Muscle layer of duodenum (tissue), 2 donors: ENCODE measurements at regions not wholly inside any gene's neighbourhood (a gene's known extent, or its start where the extent isn't known, plus 50 kb on each side); places are given as distances from the start of the nearest gene placed in this dataset.

Experiments
- H3K27ac ChIP-seq: one replicate; pipeline ENCODE4 v1.7.0; 2013; ENCODE audit warnings: mild to moderate bottlenecking, low read length
- H3K27me3 ChIP-seq: one replicate; pipeline ENCODE4 v1.7.0; 2013; ENCODE audit warnings: low read depth, mild to moderate bottlenecking, control low read depth, low read length
- H3K36me3 ChIP-seq, 2 donors: one replicate each; pipeline ENCODE4 v1.7.0; 2013; ENCODE audit warnings: low read length in 2 of 2, control low read depth in 1 of 2, mild to moderate bottlenecking in 1 of 2; ENCODE audit not compliant: insufficient read depth in 2 of 2, control insufficient read depth in 1 of 2
- H3K4me1 ChIP-seq, 2 donors: one replicate each; pipeline ENCODE4 v1.7.0; 2013; ENCODE audit warnings: low read length in 2 of 2, mild to moderate bottlenecking in 2 of 2, control low read depth in 1 of 2, moderate library complexity in 1 of 2; ENCODE audit not compliant: insufficient read depth in 2 of 2, control insufficient read depth in 1 of 2
- H3K4me3 ChIP-seq, 2 donors: one replicate each; pipeline ENCODE4 v1.7.0; 2013; ENCODE audit warnings: low read length in 2 of 2, low read depth in 1 of 2, mild to moderate bottlenecking in 1 of 2
- H3K9me3 ChIP-seq, 2 donors: one replicate each; pipeline ENCODE4 v1.7.0; 2013; ENCODE audit warnings: low read length in 2 of 2, control low read depth in 1 of 2, mild to moderate bottlenecking in 1 of 2; ENCODE audit not compliant: control insufficient read depth in 1 of 2
- donor health status: healthy.

- Histone ChIP-seq H3K4me1 (peaks cover 0 to 12% of the 10 kb centered on the region in 2 donors), H3K36me3 (no peaks in the 10 kb centered on the region), H3K27ac (no peak overlapping the region), H3K27me3 (no peaks in the 10 kb centered on the region), H3K4me3 (no peak overlapping the region), H3K9me3 (no peaks in the 10 kb centered on the region)
Measured at GRCh38 chr2:217035967-217036366, 176.1 kb upstream of the TNP1 start.

GRCh38 chr2:217033186-217033585 lies 173.3 kb upstream of the TNP1 start:
- H3K27me3 ChIP-seq, result no peaks in the 10 kb centered on the region
- H3K4me1 ChIP-seq, result peaks cover 0 to 12% of the 10 kb centered on the region in 2 donors
- no peaks in the 10 kb centered on the region for H3K36me3 ChIP-seq
- H3K27ac ChIP-seq, result no peak overlapping the region
- no peak overlapping the region for H3K4me3 ChIP-seq
- H3K9me3 ChIP-seq, result no peaks in the 10 kb centered on the region

GRCh38 chr2:217031445-217031844 lies 171.6 kb upstream of the TNP1 start:
- H3K36me3 ChIP-seq, result no peaks in the 10 kb centered on the region
- H3K9me3 ChIP-seq, result no peaks in the 10 kb centered on the region
- H3K4me3 ChIP-seq, result no peak overlapping the region
- peaks cover 0 to 5% of the 10 kb centered on the region in 2 donors for H3K4me1 ChIP-seq
- no peak overlapping the region for H3K27ac ChIP-seq
- H3K27me3 ChIP-seq, result no peaks in the 10 kb centered on the region

GRCh38 chr2:217030081-217030480 lies 170.2 kb upstream of the TNP1 start:
- no peaks in the 10 kb centered on the region for H3K4me1 ChIP-seq
- no peak overlapping the region for H3K27ac ChIP-seq
- no peaks in the 10 kb centered on the region for H3K27me3 ChIP-seq
- no peak overlapping the region for H3K4me3 ChIP-seq
- no peaks in the 10 kb centered on the region for H3K36me3 ChIP-seq
- H3K9me3 ChIP-seq, result no peaks in the 10 kb centered on the region

- no peak overlapping the region for H3K27ac ChIP-seq
- H3K36me3 ChIP-seq, result no peaks in the 10 kb centered on the region
- H3K9me3 ChIP-seq, result no peaks in the 10 kb centered on the region
- no peak overlapping the region for H3K4me3 ChIP-seq
- H3K27me3 ChIP-seq, result no peaks in the 10 kb centered on the region
- no peaks in the 10 kb centered on the region for H3K4me1 ChIP-seq
Measured at GRCh38 chr2:217028128-217028527, 168.3 kb upstream of the TNP1 start.

GRCh38 chr2:217027414-217027813 lies 167.6 kb upstream of the TNP1 start:
- Histone ChIP-seq H3K27me3 (no peaks in the 10 kb centered on the region), H3K36me3 (no peaks in the 10 kb centered on the region), H3K27ac (no peak overlapping the region), H3K4me1 (no peaks in the 10 kb centered on the region), H3K4me3 (no peak overlapping the region), H3K9me3 (no peaks in the 10 kb centered on the region)

GRCh38 chr2:217026569-217026968 lies 166.7 kb upstream of the TNP1 start:
- Histone ChIP-seq H3K4me1 (no peaks in the 10 kb centered on the region), H3K9me3 (no peaks in the 10 kb centered on the region), H3K36me3 (no peaks in the 10 kb centered on the region), H3K27ac (no peak overlapping the region), H3K27me3 (no peaks in the 10 kb centered on the region), H3K4me3 (no peak overlapping the region)

- Histone ChIP-seq H3K36me3 (no peaks in the 10 kb centered on the region), H3K4me3 (no peak overlapping the region), H3K27ac (no peak overlapping the region), H3K4me1 (no peaks in the 10 kb centered on the region), H3K27me3 (no peaks in the 10 kb centered on the region), H3K9me3 (no peaks in the 10 kb centered on the region)
Measured at GRCh38 chr2:217026161-217026560, 166.3 kb upstream of the TNP1 start.

GRCh38 chr2:217023611-217024010 lies 163.7 kb upstream of the TNP1 start:
- H3K27ac ChIP-seq, result no peak overlapping the region
- H3K27me3 ChIP-seq, result no peaks in the 10 kb centered on the region
- no peaks in the 10 kb centered on the region for H3K36me3 ChIP-seq
- no peaks in the 10 kb centered on the region for H3K4me1 ChIP-seq
- H3K9me3 ChIP-seq, result no peaks in the 10 kb centered on the region
- no peak overlapping the region for H3K4me3 ChIP-seq

GRCh38 chr2:217017456-217018252 lies 157.8 kb upstream of the TNP1 start:
- H3K27ac ChIP-seq, result no peak overlapping the region
- H3K4me1 ChIP-seq, result no peaks in the 10 kb centered on the region
- no peaks in the 10 kb centered on the region for H3K27me3 ChIP-seq
- H3K36me3 ChIP-seq, result no peaks in the 10 kb centered on the region
- no peaks in the 10 kb centered on the region for H3K9me3 ChIP-seq
- no peak overlapping the region for H3K4me3 ChIP-seq

- no peak overlapping the region for H3K27ac ChIP-seq
Measured at GRCh38 chr2:217016796-217017419, 157.0 kb upstream of the TNP1 start.

More at GRCh38 chr2:217016796-217017419, 157.0 kb upstream of the TNP1 start:
- Histone ChIP-seq H3K36me3 (no peaks in the 10 kb centered on the region), H3K4me1 (no peaks in the 10 kb centered on the region), H3K4me3 (no peak overlapping the region), H3K9me3 (no peaks in the 10 kb centered on the region), H3K27me3 (no peaks in the 10 kb centered on the region)
